Ascending aorta (tissue), 2 donors: ENCODE measurements at regions not wholly inside any gene's neighbourhood (a gene's known extent, or its start where the extent isn't known, plus 50 kb on each side); places are given as distances from the start of the nearest gene placed in this dataset.

Source experiments
- DNase-seq, 2 donors: peaks; one replicate each; pipeline ENCODE4 v3.0.0-alpha.2; 2019; ENCODE audit warnings: low spot score in 2 of 2
- H3K27ac ChIP-seq, 2 donors: fragments of 200-600 bp; sonication (generic); one replicate each; pipeline ENCODE4 v1.5.1; 2016 to 2017; ENCODE audit warnings: mild to moderate bottlenecking in 1 of 2
- H3K27me3 ChIP-seq: fragments of 200-600 bp; sonication (generic); one replicate; pipeline ENCODE4 v1.5.1; 2017
- H3K36me3 ChIP-seq, 2 donors: fragments of 200-600 bp; sonication (generic); one replicate each; pipeline ENCODE4 v1.5.1; 2016
- H3K4me1 ChIP-seq, 2 donors: fragments of 200-600 bp; sonication (generic); one replicate each; pipeline ENCODE4 v1.5.1; 2016 to 2017; ENCODE audit warnings: mild to moderate bottlenecking in 1 of 2
- H3K4me3 ChIP-seq, 2 donors: fragments of 200-600 bp; sonication (generic); one replicate each; pipeline ENCODE4 v1.5.1; 2016 to 2017; ENCODE audit warnings: mild to moderate bottlenecking in 1 of 2
- H3K9me3 ChIP-seq, 2 donors: fragments of 200-600 bp; sonication (generic); one replicate each; pipeline ENCODE4 v1.5.1; 2016
- intact Hi-C: fragments of 100-400 bp; cut with DNase I; formaldehyde crosslinking; loops from one replicate; pipeline ENCODE4 v1.15.1; 2023
- TF ChIP-seq, protein P1 (sequence below), 3 experiments: fragments of 200-600 bp in 2 of 3; fragments of 450-650 bp in 1 of 3; sonication (generic) in 2 of 3; IDR thresholded peaks; one replicate each; pipeline ENCODE4 v1.5.1; 2016 to 2019; ENCODE audit warnings: antibody characterized with exemption in 3 of 3, mild to moderate bottlenecking in 1 of 3, moderate library complexity in 1 of 3

GRCh38 chr1:242728696-242729095 lies 204.2 kb upstream of the PLD5 start:
- no peak overlapping the region for H3K27ac ChIP-seq

DNA sequence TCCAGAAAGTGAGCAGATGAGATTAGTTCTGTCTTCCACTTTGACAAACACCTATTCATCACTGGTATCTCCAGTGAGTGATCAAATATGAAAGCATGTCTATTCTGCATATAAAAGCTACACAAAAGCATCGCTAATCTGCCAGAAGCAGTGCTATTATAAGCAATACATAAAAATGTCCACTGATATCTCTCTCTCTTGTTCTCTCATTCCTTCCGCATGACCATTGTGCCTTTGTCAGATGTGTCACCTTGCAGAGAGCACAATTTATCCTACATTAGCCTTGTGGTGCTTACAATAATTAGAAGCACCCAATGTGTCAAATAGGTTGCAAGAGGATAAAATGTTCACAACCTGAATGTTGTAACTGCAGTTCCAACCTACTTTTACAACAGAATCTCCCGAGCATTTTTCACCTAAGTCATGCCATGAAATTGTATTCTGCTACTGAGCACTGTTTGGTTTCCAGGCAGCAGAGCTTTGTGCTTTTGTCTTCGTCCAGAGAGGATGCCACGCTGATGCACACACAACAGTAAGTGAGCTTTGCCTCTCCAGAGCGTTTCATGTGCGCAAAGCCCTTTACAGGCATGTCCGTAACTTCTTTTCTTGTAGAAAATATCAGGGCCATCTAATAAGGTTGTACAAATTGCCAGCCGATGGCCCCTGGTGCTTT lies 198.7 kb upstream of the PLD5 start:
- intact Hi-C loops = no loop called here
- H3K4me1 ChIP-seq = no peaks in the 10 kb centered on the region
- H3K27ac ChIP-seq = no peak overlapping the region
- no peaks in the 10 kb centered on the region for H3K36me3 ChIP-seq
- no peaks in the 10 kb centered on the region for H3K9me3 ChIP-seq
- DNase-seq = no peak
- no peak overlapping the region for H3K4me3 ChIP-seq
- TF ChIP-seq, protein P1, sequence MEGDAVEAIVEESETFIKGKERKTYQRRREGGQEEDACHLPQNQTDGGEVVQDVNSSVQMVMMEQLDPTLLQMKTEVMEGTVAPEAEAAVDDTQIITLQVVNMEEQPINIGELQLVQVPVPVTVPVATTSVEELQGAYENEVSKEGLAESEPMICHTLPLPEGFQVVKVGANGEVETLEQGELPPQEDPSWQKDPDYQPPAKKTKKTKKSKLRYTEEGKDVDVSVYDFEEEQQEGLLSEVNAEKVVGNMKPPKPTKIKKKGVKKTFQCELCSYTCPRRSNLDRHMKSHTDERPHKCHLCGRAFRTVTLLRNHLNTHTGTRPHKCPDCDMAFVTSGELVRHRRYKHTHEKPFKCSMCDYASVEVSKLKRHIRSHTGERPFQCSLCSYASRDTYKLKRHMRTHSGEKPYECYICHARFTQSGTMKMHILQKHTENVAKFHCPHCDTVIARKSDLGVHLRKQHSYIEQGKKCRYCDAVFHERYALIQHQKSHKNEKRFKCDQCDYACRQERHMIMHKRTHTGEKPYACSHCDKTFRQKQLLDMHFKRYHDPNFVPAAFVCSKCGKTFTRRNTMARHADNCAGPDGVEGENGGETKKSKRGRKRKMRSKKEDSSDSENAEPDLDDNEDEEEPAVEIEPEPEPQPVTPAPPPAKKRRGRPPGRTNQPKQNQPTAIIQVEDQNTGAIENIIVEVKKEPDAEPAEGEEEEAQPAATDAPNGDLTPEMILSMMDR (IDR thresholded peaks at IDR 0.05) = no peak
- H3K27me3 ChIP-seq = no peaks in the 10 kb centered on the region

More at GRCh38 chr1:242728696-242729095, 204.2 kb upstream of the PLD5 start:
- intact Hi-C loops = no loop called here
- H3K27me3 ChIP-seq = no peaks in the 10 kb centered on the region
- H3K9me3 ChIP-seq = no peaks in the 10 kb centered on the region
- TF ChIP-seq, protein P1 (IDR thresholded peaks at IDR 0.05) = no peak
- no peaks in the 10 kb centered on the region for H3K4me1 ChIP-seq
- H3K4me3 ChIP-seq = no peak overlapping the region
- DNase-seq = no peak
- no peaks in the 10 kb centered on the region for H3K36me3 ChIP-seq

GRCh38 chr1:242718967-242719366 lies 194.5 kb upstream of the PLD5 start:
- TF ChIP-seq, protein P1 (IDR thresholded peaks at IDR 0.05) = no peak
- H3K4me3 ChIP-seq = no peak overlapping the region
- H3K27ac ChIP-seq = no peak overlapping the region
- H3K27me3 ChIP-seq = no peaks in the 10 kb centered on the region
- H3K4me1 ChIP-seq = no peaks in the 10 kb centered on the region
- no peaks in the 10 kb centered on the region for H3K36me3 ChIP-seq
- no peak for DNase-seq
- no peaks in the 10 kb centered on the region for H3K9me3 ChIP-seq
- intact Hi-C loops = no loop called here

- intact Hi-C loops = no loop called here
- TF ChIP-seq, protein P1 (IDR thresholded peaks at IDR 0.05) = no peak
- no peak for DNase-seq
- Histone ChIP-seq H3K27ac (no peak overlapping the region), H3K4me1 (no peaks in the 10 kb centered on the region), H3K27me3 (no peaks in the 10 kb centered on the region), H3K36me3 (no peaks in the 10 kb centered on the region), H3K4me3 (no peak overlapping the region), H3K9me3 (no peaks in the 10 kb centered on the region)
Measured at GRCh38 chr1:242712248-242712647, 187.8 kb upstream of the PLD5 start.

GRCh38 chr1:242710847-242711246 lies 186.3 kb upstream of the PLD5 start:
- DNase-seq = no peak
- no peaks in the 10 kb centered on the region for H3K4me1 ChIP-seq

More at GRCh38 chr1:242710847-242711246, 186.3 kb upstream of the PLD5 start:
- TF ChIP-seq, protein P1 (IDR thresholded peaks at IDR 0.05) = no peak
- intact Hi-C loops = no loop called here
- H3K4me3 ChIP-seq = no peak overlapping the region
- no peaks in the 10 kb centered on the region for H3K9me3 ChIP-seq
- H3K27me3 ChIP-seq = no peaks in the 10 kb centered on the region
- H3K27ac ChIP-seq = no peak overlapping the region
- no peaks in the 10 kb centered on the region for H3K36me3 ChIP-seq
